ENCODE measurements at regions not wholly inside any gene's neighbourhood (a gene's known extent, or its start where the extent isn't known, plus 50 kb on each side); places are given as distances from the start of the nearest gene placed in this dataset.

GRCh38 chr1:243910607-243911006 lies 60.6 kb upstream of the AKT3 start:
- no TSS peak for BruUV-seq (replicated peaks)
- 1% methylated on average over 6 of the region's 6 CpGs for WGBS (ENCODE audit: low lambda C conversion rate)

More at GRCh38 chr1:243910607-243911006, 60.6 kb upstream of the AKT3 start:
- Histone ChIP-seq H3K4me3 (replicated peaks in 1 of 3; ENCODE audit: insufficient read depth in 1 of 3, low read depth in 2 of 3, low read length in 3 of 3) (no peak overlapping the region), H3K79me2 (ENCODE audit: insufficient read depth, low read length) (no peaks in the 10 kb centered on the region), H3K27ac (ENCODE audit: extremely low read length, insufficient read depth, low read length) (no peak overlapping the region), H4K20me1 (ENCODE audit: insufficient read depth, low read length) (no peaks in the 10 kb centered on the region), H3K9ac (ENCODE audit: insufficient read depth, low read depth, low read length) (no peak overlapping the region), H3K36me3 (replicated peaks in 1 of 2; ENCODE audit: control insufficient read depth in 1 of 2, insufficient read depth in 2 of 2, low read length in 2 of 2) (no peaks in the 10 kb centered on the region), H3K4me1 (ENCODE audit: insufficient read depth, low read length) (no peaks in the 10 kb centered on the region), H3K4me2 (ENCODE audit: low read depth, low read length) (no peak overlapping the region), H2AFZ (ENCODE audit: low read length) (no peak overlapping the region), H3K27me3 (ENCODE audit: control insufficient read depth in 1 of 2, insufficient read depth in 2 of 2, low read length in 2 of 2) (peaks cover 1 to 14% of the 10 kb centered on the region in 2 experiments; a peak in 1 of 5 replicates), H3K9me3 (ENCODE audit: low read length) (no peaks in the 10 kb centered on the region)
- intact Hi-C loops (cut with micrococcal nuclease; ENCODE audit: unreplicated experiment) (no loop called here), in situ Hi-C loops (cut with HindIII; ENCODE audit: extremely low pct_ligation_motif_present, low pct_unique_long_range_greater_than_20kb) (no loop called here)
- no peak for ATAC-seq
- DNase-seq (ENCODE audit: low spot score), result no peak
- CTCF ChIA-PET (ENCODE audit: low intra/inter-chr PET ratio, low total read pairs), result no interaction called here
- no peak for FAIRE-seq
- TF ChIP-seq ZNF460 (CRISPR knock-in tag; IDR thresholded peaks at IDR 0.05; ENCODE audit: borderline replicate concordance), result no peak
- no peak for TF ChIP-seq ZNF790 (CRISPR knock-in tag; IDR thresholded peaks at IDR 0.05; ENCODE audit: borderline replicate concordance)
- no peak for TF ChIP-seq THAP11 (CRISPR knock-in tag; IDR thresholded peaks at IDR 0.05)
- no peak for TF ChIP-seq POGK (CRISPR knock-in tag; conservative IDR thresholded peaks at IDR 0.05)
- TF ChIP-seq SALL1 (CRISPR knock-in tag; IDR thresholded peaks at IDR 0.05), result no peak
- TF ChIP-seq ZNF20 (CRISPR knock-in tag; IDR thresholded peaks at IDR 0.05), result no peak
- no peak for TF ChIP-seq MXI1 (IDR thresholded peaks at IDR 0.05; ENCODE audit: borderline replicate concordance, low read depth, low read length)
- no peak for TF ChIP-seq ASH2L (IDR thresholded peaks at IDR 0.05; ENCODE audit: insufficient read length, low read depth, low read length)
- TF ChIP-seq KDM5A (IDR thresholded peaks at IDR 0.05; ENCODE audit: borderline replicate concordance, low read length), result no peak
- no peak for TF ChIP-seq ZBTB25 (CRISPR knock-in tag; IDR thresholded peaks at IDR 0.05)
- TF ChIP-seq ELF1 (CRISPR knock-in tag; IDR thresholded peaks at IDR 0.05), result no peak
- no peak for TF ChIP-seq ZNF207 (IDR thresholded peaks at IDR 0.05; ENCODE audit: borderline replicate concordance)
- TF ChIP-seq ZNF770 (CRISPR knock-in tag; IDR thresholded peaks at IDR 0.05), result no peak
- POLR2A ChIA-PET, result no interaction called here

All from HepG2 (cell line).